H9 (cell line): ENCODE measurements at regions not wholly inside any gene's neighbourhood (a gene's known extent, or its start where the extent isn't known, plus 50 kb on each side); places are given as distances from the start of the nearest gene placed in this dataset.

ENCODE experiments used
- DNase-seq: peaks from one replicate; pipeline ENCODE4 v3.0.0-alpha.2; 2017
- H2AFZ ChIP-seq: one replicate; pipeline ENCODE4 v1.6.1; 2013; ENCODE audit warnings: mild to moderate bottlenecking, low read length, control low read depth, moderate library complexity
- H2AK5ac ChIP-seq: 2 replicates; pipeline ENCODE4 v1.6.1; 2013; ENCODE audit warnings: low read length, control low read depth, mixed read lengths; ENCODE audit not compliant: insufficient read length
- H2BK120ac ChIP-seq: one replicate; pipeline ENCODE4 v1.6.1; 2013; ENCODE audit warnings: low read depth, mild to moderate bottlenecking, low read length, control low read depth, inconsistent platforms; ENCODE audit not compliant: poor library complexity, severe bottlenecking
- H2BK12ac ChIP-seq: 2 replicates; pipeline ENCODE4 v1.6.1; 2013; ENCODE audit warnings: low read length, control low read depth, mixed read lengths, low read depth; ENCODE audit not compliant: insufficient read length
- H2BK15ac ChIP-seq: 2 replicates; pipeline ENCODE4 v1.6.1; 2013; ENCODE audit warnings: low read depth, low read length, control low read depth
- H2BK20ac ChIP-seq: one replicate; pipeline ENCODE4 v1.6.1; 2013; ENCODE audit warnings: low read depth, mild to moderate bottlenecking, low read length, control low read depth, inconsistent platforms; ENCODE audit not compliant: poor library complexity, severe bottlenecking
- H2BK5ac ChIP-seq: 2 replicates; pipeline ENCODE4 v1.6.1; 2013; ENCODE audit warnings: low read length, control low read depth, mixed read lengths; ENCODE audit not compliant: insufficient read length
- H3K14ac ChIP-seq: 2 replicates; pipeline ENCODE4 v1.6.1; 2013; ENCODE audit warnings: low read length, control low read depth; ENCODE audit not compliant: insufficient read depth
- H3K18ac ChIP-seq: 2 replicates; pipeline ENCODE4 v1.6.1; 2013; ENCODE audit warnings: low read depth, mild to moderate bottlenecking, mixed read lengths, low read length, control low read depth; ENCODE audit not compliant: insufficient read length
- H3K23ac ChIP-seq: 2 replicates; pipeline ENCODE4 v1.6.1; 2013; ENCODE audit warnings: low read length, control low read depth, mixed read lengths, low read depth; ENCODE audit not compliant: insufficient read length
- H3K23me2 ChIP-seq: 2 replicates; pipeline ENCODE4 v1.6.1; 2013; ENCODE audit warnings: low read depth, mild to moderate bottlenecking, mixed read lengths, low read length, control low read depth; ENCODE audit not compliant: insufficient read length, poor library complexity, severe bottlenecking
- H3K27ac ChIP-seq: 2 replicates; pipeline ENCODE4 v1.5.1; 2013; ENCODE audit warnings: low read length, control low read depth, mixed read lengths, low read depth; ENCODE audit not compliant: insufficient read length
- H3K27me3 ChIP-seq: 2 replicates; pipeline ENCODE4 v1.6.1; 2013; ENCODE audit warnings: low read length, control low read depth, inconsistent platforms; ENCODE audit not compliant: insufficient read depth
- H3K4ac ChIP-seq: 2 replicates; pipeline ENCODE4 v1.6.1; 2013; ENCODE audit warnings: low read depth, mild to moderate bottlenecking, control low read depth, inconsistent platforms, low read length, moderate library complexity
- H3K4me1 ChIP-seq: 2 replicates; pipeline ENCODE4 v1.6.1; 2013; ENCODE audit warnings: low read length, control low read depth, inconsistent platforms; ENCODE audit not compliant: insufficient read depth
- H3K4me2 ChIP-seq: 2 replicates; pipeline ENCODE4 v1.6.1; 2013; ENCODE audit warnings: low read length, control low read depth, mixed read lengths; ENCODE audit not compliant: insufficient read length, insufficient read depth
- H3K56ac ChIP-seq: 2 replicates; pipeline ENCODE4 v1.6.1; 2013; ENCODE audit warnings: low read depth, mild to moderate bottlenecking, mixed read lengths, low read length, control low read depth; ENCODE audit not compliant: insufficient read length
- H3K79me1 ChIP-seq: 2 replicates; pipeline ENCODE4 v1.6.1; 2013; ENCODE audit warnings: low read depth, mild to moderate bottlenecking, moderate library complexity, low read length, control low read depth, inconsistent platforms; ENCODE audit not compliant: insufficient read depth, poor library complexity, severe bottlenecking
- H3K79me2 ChIP-seq: 2 replicates; pipeline ENCODE4 v1.6.1; 2013; ENCODE audit warnings: low read length, control low read depth, inconsistent platforms; ENCODE audit not compliant: insufficient read depth
- H3K9ac ChIP-seq: 2 replicates; pipeline ENCODE4 v1.6.1; 2013; ENCODE audit warnings: low read length, control low read depth, mixed read lengths; ENCODE audit not compliant: insufficient read length; ENCODE audit errors: extremely low read depth
- H3K9me3 ChIP-seq: one replicate; pipeline ENCODE4 v1.6.1; 2013; ENCODE audit warnings: low read depth, low read length, inconsistent platforms; ENCODE audit not compliant: control insufficient read depth
- H3T11ph ChIP-seq: one replicate; pipeline ENCODE4 v1.6.1; 2013; ENCODE audit warnings: mild to moderate bottlenecking, low read length, control low read depth, inconsistent platforms
- H4K20me1 ChIP-seq: one replicate; pipeline ENCODE4 v1.6.1; 2013; ENCODE audit not compliant: control insufficient read depth, insufficient read length, insufficient read depth
- H4K5ac ChIP-seq: 2 replicates; pipeline ENCODE4 v1.6.1; 2013; ENCODE audit warnings: low read depth, mild to moderate bottlenecking, mixed read lengths, low read length, control low read depth; ENCODE audit not compliant: insufficient read length
- H4K8ac ChIP-seq: replicated peaks from 2 replicates; pipeline ENCODE4 v1.6.1; 2013; ENCODE audit warnings: low read length, control low read depth, mixed read lengths, low read depth; ENCODE audit not compliant: insufficient read length
- H4K91ac ChIP-seq: 2 replicates; pipeline ENCODE4 v1.6.1; 2013; ENCODE audit warnings: low read depth, mild to moderate bottlenecking, moderate library complexity, mixed read lengths, low read length, control low read depth; ENCODE audit not compliant: insufficient read length
- H3K27ac Mint-ChIP-seq, 3 experiments: 2 replicates in 2 of 3; 3 replicates in 1 of 3; pipeline ENCODE4 v1.8.0; 2020 to 2021; ENCODE audit warnings: mixed read lengths in 3 of 3, mild to moderate bottlenecking in 1 of 3, moderate library complexity in 1 of 3
- H3K27me3 Mint-ChIP-seq: 2 replicates; pipeline ENCODE4 v1.8.0; 2021; ENCODE audit warnings: low read depth, mild to moderate bottlenecking, moderate library complexity, mixed read lengths
- H3K36me3 Mint-ChIP-seq, 3 experiments: 2 replicates in 2 of 3; 3 replicates in 1 of 3; pipeline ENCODE4 v1.8.0; 2020 to 2021; ENCODE audit warnings: low read depth in 3 of 3, mixed read lengths in 3 of 3; ENCODE audit not compliant: insufficient read depth in 1 of 3
- H3K4me1 Mint-ChIP-seq, 2 experiments: 2 replicates each; pipeline ENCODE4 v1.8.0; 2020; ENCODE audit warnings: mixed read lengths in 2 of 2
- H3K4me3 Mint-ChIP-seq, 2 experiments: 2 replicates in 1 of 2; 3 replicates in 1 of 2; pipeline ENCODE4 v1.8.0; 2020 to 2021; ENCODE audit warnings: mild to moderate bottlenecking in 2 of 2, mixed read lengths in 2 of 2, moderate library complexity in 1 of 2
- H3K9me3 Mint-ChIP-seq, 2 experiments: 2 replicates in 1 of 2; 3 replicates in 1 of 2; pipeline ENCODE4 v1.8.0; 2020; ENCODE audit warnings: mild to moderate bottlenecking in 2 of 2, mixed read lengths in 2 of 2, moderate library complexity in 1 of 2
- CTCF ChIP-seq: fragments of 200-600 bp; sonication (generic); conservative IDR thresholded peaks from 3 replicates; pipeline ENCODE4 v1.8.0; 2021; ENCODE audit warnings: antibody characterized with exemption, mild to moderate bottlenecking
- WGBS: extraction: QIAGEN DNeasy Blood & Tissue Kit; methylation state at CpG from one replicate; pipeline ENCODE4 v1.1.7; 2013; ENCODE audit warnings: missing lambda C conversion rate, low lambda C conversion rate, mixed read lengths; ENCODE audit not compliant: insufficient read length; ENCODE audit errors: extremely low coverage; 5-methylcytosine and 5-hydroxymethylcytosine counted together

DNA sequence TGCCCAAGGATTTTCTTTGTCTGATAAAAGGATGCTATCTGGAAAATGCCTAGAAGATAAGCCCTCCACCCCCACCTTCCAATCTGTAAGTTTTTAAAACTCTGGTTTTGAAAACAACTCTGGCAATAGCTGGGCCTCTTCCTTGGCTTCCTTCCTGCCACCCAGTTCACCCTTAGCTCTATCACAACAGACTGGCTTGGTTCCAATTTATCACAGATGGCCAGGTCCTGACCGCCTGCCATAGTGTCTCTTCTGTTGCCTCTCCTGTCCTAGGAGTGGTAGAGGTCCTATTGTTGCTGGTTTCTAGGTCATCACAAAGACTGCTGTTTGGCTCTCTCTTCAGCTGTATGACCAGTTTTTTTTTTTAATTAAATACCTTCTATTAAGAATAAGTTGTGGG lies 1727.9 kb upstream of the SLC39A10 start:
- Mint-ChIP-seq H3K4me1 (no peaks in the 10 kb centered on the region), H3K27ac (no peak overlapping the region), H3K36me3 (no peaks in the 10 kb centered on the region), H3K9me3 (no peaks in the 10 kb centered on the region), H3K27me3 (no peaks in the 10 kb centered on the region), H3K4me3 (no peak overlapping the region)
- no peaks in the 10 kb centered on the region for H4K20me1 ChIP-seq
- no peak overlapping the region for H2BK5ac ChIP-seq
- H3T11ph ChIP-seq = no peak overlapping the region
- no peaks in the 10 kb centered on the region for H3K79me2 ChIP-seq
- no peak overlapping the region for H3K27ac ChIP-seq
- no peak overlapping the region for H3K14ac ChIP-seq
- H3K9ac ChIP-seq = no peak overlapping the region
- H4K5ac ChIP-seq = no peak overlapping the region
- no peak overlapping the region for H3K56ac ChIP-seq
- no peak overlapping the region for H4K91ac ChIP-seq
- H3K9me3 ChIP-seq = no peaks in the 10 kb centered on the region
- WGBS = no CpG with 5 or more reads among the region's 1 CpG
- H2BK12ac ChIP-seq = no peak overlapping the region
- H2AK5ac ChIP-seq = no peak overlapping the region
- no peaks in the 10 kb centered on the region for H3K79me1 ChIP-seq
- H3K4me2 ChIP-seq = no peak overlapping the region
- H3K4ac ChIP-seq = no peak overlapping the region
- H2BK20ac ChIP-seq = no peak overlapping the region
- H4K8ac ChIP-seq = no peak overlapping the region
- H3K18ac ChIP-seq = no peak overlapping the region
- no peak overlapping the region for H2BK120ac ChIP-seq
- no peak for DNase-seq
- no peaks in the 10 kb centered on the region for H3K27me3 ChIP-seq
- no peak overlapping the region for H3K23ac ChIP-seq
- H2BK15ac ChIP-seq = no peak overlapping the region
- H3K4me1 ChIP-seq = no peaks in the 10 kb centered on the region
- H3K23me2 ChIP-seq = no peaks in the 10 kb centered on the region
- no peak for TF ChIP-seq CTCF
- no peak overlapping the region for H2AFZ ChIP-seq
